Tibial nerve (tissue), 4 donors: ENCODE measurements at regions not wholly inside any gene's neighbourhood (a gene's known extent, or its start where the extent isn't known, plus 50 kb on each side); places are given as distances from the start of the nearest gene placed in this dataset.

Source experiments
- DNase-seq, 2 donors: peaks; one replicate each; pipeline ENCODE4 v3.0.0-alpha.2; 2019; ENCODE audit warnings: low spot score in 2 of 2
- H3K27ac ChIP-seq, 4 donors: fragments of 200-600 bp; sonication (generic) in 3 of 4; one replicate each; pipeline ENCODE4 v1.5.1; 2017 to 2019; ENCODE audit warnings: mild to moderate bottlenecking in 1 of 4
- H3K27me3 ChIP-seq, 2 donors: fragments of 200-600 bp; sonication (generic) in 1 of 2; one replicate each; pipeline versions ENCODE4 v1.5.1 to v1.6.0; 2017 to 2019
- H3K36me3 ChIP-seq, 3 donors: fragments of 200-600 bp; sonication (generic); one replicate each; pipeline ENCODE4 v1.5.1; 2018 to 2019
- H3K4me1 ChIP-seq, 4 donors: fragments of 200-600 bp; sonication (generic) in 3 of 4; one replicate each; pipeline ENCODE4 v1.5.1; 2017 to 2019
- H3K4me3 ChIP-seq, 4 donors: fragments of 200-600 bp; sonication (generic) in 3 of 4; one replicate each; pipeline ENCODE4 v1.5.1; 2017 to 2019; ENCODE audit warnings: mild to moderate bottlenecking in 1 of 4, moderate library complexity in 1 of 4
- H3K9me3 ChIP-seq, 4 donors: fragments of 200-600 bp; sonication (generic) in 3 of 4; one replicate each; pipeline ENCODE4 v1.5.1; 2017 to 2019
- EP300 ChIP-seq, 2 donors: sonication (generic); formaldehyde crosslinking; IDR thresholded peaks; one replicate each; pipeline ENCODE4 v1.6.1; 2017; ENCODE audit warnings: antibody characterized with exemption in 2 of 2, mild to moderate bottlenecking in 1 of 2
- POLR2A ChIP-seq, 2 donors: fragments of 450-650 bp; IDR thresholded peaks; one replicate each; pipeline ENCODE4 v1.6.1; 2017; ENCODE audit warnings: antibody characterized with exemption in 2 of 2, mild to moderate bottlenecking in 2 of 2, moderate library complexity in 2 of 2
- WGBS, 2 donors: methylation state at CpG; one replicate each; pipeline ENCODE4 v1.1.5; 2018; 5-methylcytosine and 5-hydroxymethylcytosine counted together
- TF ChIP-seq, protein P1 (sequence below), 5 experiments: fragments of 200-600 bp in 3 of 5; fragments of 450-650 bp in 2 of 5; sonication (generic) in 3 of 5; IDR thresholded peaks; one replicate each; pipeline ENCODE4 v1.5.1; 2016 to 2019; ENCODE audit warnings: antibody characterized with exemption in 5 of 5, mild to moderate bottlenecking in 3 of 5, moderate library complexity in 2 of 5

GRCh38 chr13:105474983-105475610 is 1060.4 kb downstream of the EFNB2 start:
- Histone ChIP-seq H3K27me3 (no peaks in the 10 kb centered on the region), H3K4me1 (no peaks in the 10 kb centered on the region), H3K27ac (no peak overlapping the region), H3K4me3 (no peak overlapping the region), H3K9me3 (no peaks in the 10 kb centered on the region), H3K36me3 (no peaks in the 10 kb centered on the region)
- no peak for DNase-seq
- TF ChIP-seq, protein P1, sequence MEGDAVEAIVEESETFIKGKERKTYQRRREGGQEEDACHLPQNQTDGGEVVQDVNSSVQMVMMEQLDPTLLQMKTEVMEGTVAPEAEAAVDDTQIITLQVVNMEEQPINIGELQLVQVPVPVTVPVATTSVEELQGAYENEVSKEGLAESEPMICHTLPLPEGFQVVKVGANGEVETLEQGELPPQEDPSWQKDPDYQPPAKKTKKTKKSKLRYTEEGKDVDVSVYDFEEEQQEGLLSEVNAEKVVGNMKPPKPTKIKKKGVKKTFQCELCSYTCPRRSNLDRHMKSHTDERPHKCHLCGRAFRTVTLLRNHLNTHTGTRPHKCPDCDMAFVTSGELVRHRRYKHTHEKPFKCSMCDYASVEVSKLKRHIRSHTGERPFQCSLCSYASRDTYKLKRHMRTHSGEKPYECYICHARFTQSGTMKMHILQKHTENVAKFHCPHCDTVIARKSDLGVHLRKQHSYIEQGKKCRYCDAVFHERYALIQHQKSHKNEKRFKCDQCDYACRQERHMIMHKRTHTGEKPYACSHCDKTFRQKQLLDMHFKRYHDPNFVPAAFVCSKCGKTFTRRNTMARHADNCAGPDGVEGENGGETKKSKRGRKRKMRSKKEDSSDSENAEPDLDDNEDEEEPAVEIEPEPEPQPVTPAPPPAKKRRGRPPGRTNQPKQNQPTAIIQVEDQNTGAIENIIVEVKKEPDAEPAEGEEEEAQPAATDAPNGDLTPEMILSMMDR (IDR thresholded peaks at IDR 0.05) = no peak
- TF ChIP-seq EP300 (IDR thresholded peaks at IDR 0.05) = no peak
- TF ChIP-seq POLR2A (IDR thresholded peaks at IDR 0.05) = no peak
- 53 to 61% methylated on average over 2 of the region's 2 CpGs for WGBS, 2 donors

- no peak for DNase-seq
- TF ChIP-seq, protein P1 (IDR thresholded peaks at IDR 0.05) = no peak
- no peak for TF ChIP-seq POLR2A (IDR thresholded peaks at IDR 0.05)
- TF ChIP-seq EP300 (IDR thresholded peaks at IDR 0.05) = no peak
- Histone ChIP-seq H3K36me3 (no peaks in the 10 kb centered on the region), H3K4me1 (no peaks in the 10 kb centered on the region), H3K9me3 (no peaks in the 10 kb centered on the region), H3K27ac (no peak overlapping the region), H3K4me3 (no peak overlapping the region), H3K27me3 (no peaks in the 10 kb centered on the region)
- WGBS, 2 donors = 71 to 80% methylated on average over 3 of the region's 3 CpGs
Measured at GRCh38 chr13:105471673-105472072, 1063.8 kb downstream of the EFNB2 start.

DNA sequence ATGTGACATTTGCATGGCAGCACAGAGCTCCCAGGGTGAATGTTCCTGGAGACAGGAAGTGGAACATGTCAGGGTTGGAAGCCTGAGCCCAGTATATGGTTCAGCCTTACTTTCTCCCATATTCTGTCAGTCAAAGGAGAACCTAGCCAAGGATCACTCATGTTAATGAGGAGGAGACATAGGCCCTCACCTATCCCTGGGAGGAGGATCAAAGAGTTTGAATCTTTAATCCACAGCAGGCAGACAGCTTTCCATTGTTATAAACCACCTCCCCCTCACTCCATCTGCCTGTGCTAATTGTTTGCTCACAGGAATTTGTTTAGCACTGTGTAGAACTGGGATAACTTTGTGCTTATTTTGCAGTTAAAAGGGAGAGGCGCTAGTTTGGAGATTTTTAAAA is 1069.1 kb downstream of the EFNB2 start:
- 61 to 85% methylated on average over 1 of the region's 1 CpG for WGBS, 2 donors
- H3K4me3 ChIP-seq = no peak overlapping the region
- no peak overlapping the region for H3K27ac ChIP-seq
- no peaks in the 10 kb centered on the region for H3K36me3 ChIP-seq
- no peaks in the 10 kb centered on the region for H3K27me3 ChIP-seq
- no peaks in the 10 kb centered on the region for H3K4me1 ChIP-seq
- no peak for DNase-seq
- TF ChIP-seq, protein P1 (IDR thresholded peaks at IDR 0.05) = no peak
- TF ChIP-seq EP300 (IDR thresholded peaks at IDR 0.05) (no peak), POLR2A (IDR thresholded peaks at IDR 0.05) (no peak)
- H3K9me3 ChIP-seq = no peaks in the 10 kb centered on the region

- Histone ChIP-seq H3K4me1 (no peaks in the 10 kb centered on the region), H3K27me3 (no peaks in the 10 kb centered on the region), H3K4me3 (no peak within 1 kb of the TSS), H3K27ac (no peak within 1 kb of the TSS), H3K36me3 (no peaks in the 10 kb centered on the region), H3K9me3 (no peaks in the 10 kb centered on the region)
- WGBS, 2 donors = 82 to 90% methylated on average over 1 of the region's 1 CpG
- DNase-seq = no peak
- TF ChIP-seq POLR2A (IDR thresholded peaks at IDR 0.05) (no peak), EP300 (IDR thresholded peaks at IDR 0.05) (no peak)
- TF ChIP-seq, protein P1 (IDR thresholded peaks at IDR 0.05) = no peak
Measured at GRCh38 chr13:105465745-105466144, 1069.7 kb downstream of the EFNB2 start, which contains the start of gene DAOA. Gene DAOA (plus strand): TSS chr13:105466045.

DNA sequence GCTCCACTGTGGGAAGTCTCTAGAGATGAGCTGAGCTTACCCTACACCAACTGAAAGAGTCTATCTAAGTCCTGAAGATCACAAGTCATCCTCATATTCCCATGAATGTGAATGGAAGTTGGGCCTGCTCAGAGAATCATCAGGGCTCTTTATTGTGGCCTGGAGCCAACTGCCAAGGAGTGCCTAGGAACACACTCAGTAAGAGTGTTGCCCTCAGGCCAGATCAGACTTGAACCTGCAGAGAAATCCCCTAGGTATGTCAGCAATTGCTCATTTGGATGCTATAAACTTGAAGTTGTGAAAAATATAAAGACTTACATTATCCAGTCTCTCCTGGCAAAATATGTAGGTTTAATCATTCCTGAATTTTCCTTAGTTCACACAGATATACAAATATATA is 1070.2 kb downstream of the EFNB2 start:
- Histone ChIP-seq H3K27ac (no peak overlapping the region), H3K27me3 (no peaks in the 10 kb centered on the region), H3K4me3 (no peak overlapping the region), H3K4me1 (no peaks in the 10 kb centered on the region), H3K9me3 (no peaks in the 10 kb centered on the region), H3K36me3 (no peaks in the 10 kb centered on the region)
- TF ChIP-seq, protein P1 (IDR thresholded peaks at IDR 0.05) = no peak
- TF ChIP-seq POLR2A (IDR thresholded peaks at IDR 0.05) (no peak), EP300 (IDR thresholded peaks at IDR 0.05) (no peak)
- no peak for DNase-seq
